GM19043 (cell line): ENCODE measurements at regions not wholly inside any gene's neighbourhood (a gene's known extent, or its start where the extent isn't known, plus 50 kb on each side); places are given as distances from the start of the nearest gene placed in this dataset.

Source experiments
- ATAC-seq: cut with Tn5 transposase; IDR thresholded peaks from one replicate; pipeline ENCODE4 v1.9.1; 2021; ENCODE audit warnings: low read depth; ENCODE audit not compliant: unreplicated experiment

- no peak for ATAC-seq
Observed at GRCh38 chr15:88322461-88322860, 65.9 kb upstream of the NTRK3 start.

GRCh38 chr15:88321271-88321670 lies 64.7 kb upstream of the NTRK3 start:
- no peak for ATAC-seq

GRCh38 chr15:88316586-88316985 lies 60.0 kb upstream of the NTRK3 start:
- no peak for ATAC-seq

- no peak for ATAC-seq
Observed at GRCh38 chr15:88315221-88315878, 58.8 kb upstream of the NTRK3 start.

- no peak for ATAC-seq
Observed at GRCh38 chr15:88312941-88313579, 56.5 kb upstream of the NTRK3 start.

GRCh38 chr15:88309363-88309762 lies 52.8 kb upstream of the NTRK3 start:
- no peak for ATAC-seq

- ATAC-seq, result no peak
Observed at GRCh38 chr15:88307344-88307743, 50.8 kb upstream of the NTRK3 start.
